HUES64 (cell line): ENCODE measurements at regions not wholly inside any gene's neighbourhood (a gene's known extent, or its start where the extent isn't known, plus 50 kb on each side); places are given as distances from the start of the nearest gene placed in this dataset.

Source experiments
- H3K27ac ChIP-seq: 2 replicates; pipeline ENCODE4 v1.7.0; 2013; ENCODE audit warnings: low read depth, low read length, inconsistent platforms
- H3K27me3 ChIP-seq: 2 replicates; pipeline ENCODE4 v1.6.1; 2013; ENCODE audit warnings: mild to moderate bottlenecking, low read length; ENCODE audit not compliant: insufficient read depth
- H3K36me3 ChIP-seq: 2 replicates; pipeline ENCODE4 v1.6.1; 2013; ENCODE audit warnings: mild to moderate bottlenecking, low read length; ENCODE audit not compliant: insufficient read depth
- H3K4me1 ChIP-seq: 2 replicates; pipeline ENCODE4 v1.6.1; 2013; ENCODE audit warnings: mild to moderate bottlenecking, low read length, moderate library complexity; ENCODE audit not compliant: insufficient read depth
- H3K4me3 ChIP-seq: 2 replicates; pipeline ENCODE4 v1.5.1; 2013; ENCODE audit warnings: mild to moderate bottlenecking, low read length, moderate library complexity
- H3K9ac ChIP-seq: 2 replicates; pipeline ENCODE4 v1.6.1; 2013; ENCODE audit warnings: mild to moderate bottlenecking, low read depth, low read length
- H3K9me3 ChIP-seq: 2 replicates; pipeline ENCODE4 v1.6.1; 2013; ENCODE audit warnings: low read depth, low read length; ENCODE audit not compliant: insufficient read depth
- WGBS: fragments of 150-250, 120-280 bp; methylation state at CpG from one replicate; pipeline ENCODE4 v1.1.7; 2013; ENCODE audit warnings: missing lambda C conversion rate; 5-methylcytosine and 5-hydroxymethylcytosine counted together

- no peak overlapping the region for H3K27ac ChIP-seq
- WGBS = 96% methylated on average over 6 of the region's 6 CpGs
- no peaks in the 10 kb centered on the region for H3K36me3 ChIP-seq
- no peaks in the 10 kb centered on the region for H3K9me3 ChIP-seq
- 0 out of 2 replicates have a peak, but pooled peaks cover 5% of the 10 kb centered on the region for H3K4me1 ChIP-seq
- no peaks in the 10 kb centered on the region for H3K27me3 ChIP-seq
- H3K9ac ChIP-seq = no peak overlapping the region
- no peak overlapping the region for H3K4me3 ChIP-seq
Observed at GRCh38 chr1:185562461-185563359, 171.5 kb upstream of the HMCN1 start.

DNA sequence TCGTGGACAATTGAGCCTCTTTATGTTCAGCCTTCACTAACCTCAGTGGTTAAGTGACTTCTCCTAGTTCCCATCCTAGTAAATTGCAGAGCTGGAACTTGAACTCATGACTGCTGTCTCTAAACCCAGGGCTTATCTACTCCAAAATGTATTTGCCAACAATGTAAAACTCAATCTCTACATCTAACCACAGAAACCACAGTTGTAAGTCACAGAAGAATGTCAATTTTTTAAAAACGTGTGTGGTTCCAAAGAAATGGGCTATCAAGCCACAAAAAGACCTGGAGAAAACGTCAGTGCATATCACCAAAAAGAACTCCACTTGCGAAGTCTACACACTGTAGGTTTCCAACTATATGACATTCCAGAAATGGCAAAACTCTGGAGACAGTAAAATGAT, 172.6 kb upstream of the HMCN1 start:
- no peaks in the 10 kb centered on the region for H3K27me3 ChIP-seq
- H3K9me3 ChIP-seq = no peaks in the 10 kb centered on the region
- H3K36me3 ChIP-seq = no peaks in the 10 kb centered on the region
- no peak overlapping the region for H3K9ac ChIP-seq
- WGBS = 94% methylated on average over 4 of the region's 4 CpGs
- no peak overlapping the region for H3K27ac ChIP-seq
- H3K4me1 ChIP-seq = 0 out of 2 replicates have a peak, but pooled peaks cover 5% of the 10 kb centered on the region
- H3K4me3 ChIP-seq = no peak overlapping the region

DNA sequence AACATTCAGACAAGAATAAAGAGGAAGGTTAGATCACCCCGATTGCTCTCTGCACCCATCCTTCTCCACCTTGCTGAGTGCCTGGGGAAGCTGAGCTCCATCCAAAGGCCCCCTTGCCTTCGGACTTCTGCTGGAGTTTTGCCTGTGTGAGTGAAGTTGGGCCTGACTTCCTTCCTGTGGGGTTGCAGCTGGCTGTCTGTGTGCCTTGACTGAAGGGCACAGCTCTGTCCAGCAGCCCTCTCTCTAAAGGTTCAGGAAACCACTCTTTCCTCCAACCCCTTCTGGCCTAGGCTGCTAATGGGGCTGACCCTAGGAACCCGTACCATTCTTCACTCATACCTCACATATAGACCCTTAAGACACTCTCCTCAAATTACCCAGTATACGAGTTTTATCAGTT, 173.4 kb upstream of the HMCN1 start:
- H3K9me3 ChIP-seq = no peaks in the 10 kb centered on the region
- 92% methylated on average over 4 of the region's 4 CpGs for WGBS
- H3K4me3 ChIP-seq = no peak overlapping the region
- H3K27ac ChIP-seq = no peak overlapping the region
- H3K27me3 ChIP-seq = no peaks in the 10 kb centered on the region
- H3K36me3 ChIP-seq = no peaks in the 10 kb centered on the region
- no peak overlapping the region for H3K9ac ChIP-seq
- 0 out of 2 replicates have a peak, but pooled peaks cover 5% of the 10 kb centered on the region for H3K4me1 ChIP-seq

DNA sequence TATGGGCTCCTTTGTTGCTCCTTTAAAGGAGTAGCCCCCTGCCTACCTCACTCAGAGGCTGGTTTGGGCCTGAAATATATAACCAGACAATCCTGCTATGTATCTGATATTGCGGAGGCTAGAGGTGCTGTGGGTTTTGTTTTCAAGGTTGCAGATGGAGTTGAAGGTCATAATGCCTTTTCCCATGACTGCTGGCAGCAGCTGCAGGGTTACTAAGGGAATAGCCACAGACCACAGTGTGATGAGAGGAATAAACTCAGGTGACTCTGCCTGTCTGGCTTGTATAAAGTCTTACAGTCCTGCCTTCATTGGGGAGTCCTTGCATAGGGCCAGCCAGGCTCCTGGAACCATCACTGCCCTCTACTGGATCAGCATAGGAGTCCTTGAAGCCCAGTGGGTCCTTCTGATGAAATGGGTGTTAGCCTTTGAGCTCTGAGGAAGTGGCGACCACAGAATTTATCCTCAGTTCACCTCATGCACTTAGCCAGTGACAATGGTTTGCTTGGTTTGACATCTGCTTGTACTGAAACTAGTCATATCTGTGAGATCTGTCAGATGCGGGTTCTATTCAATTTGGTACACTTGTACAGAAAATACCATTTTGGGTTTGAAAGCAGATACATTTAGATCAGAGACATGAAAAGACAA, 174.4 kb upstream of the HMCN1 start:
- no peak overlapping the region for H3K27ac ChIP-seq
- H3K4me3 ChIP-seq = no peak overlapping the region
- H3K9me3 ChIP-seq = no peaks in the 10 kb centered on the region
- 88% methylated on average over 3 of the region's 3 CpGs for WGBS
- no peak overlapping the region for H3K9ac ChIP-seq
- H3K36me3 ChIP-seq = no peaks in the 10 kb centered on the region
- no peaks in the 10 kb centered on the region for H3K27me3 ChIP-seq
- H3K4me1 ChIP-seq = 0 out of 2 replicates have a peak, but pooled peaks cover 5% of the 10 kb centered on the region

- Histone ChIP-seq H3K9ac (no peak overlapping the region), H3K9me3 (no peaks in the 10 kb centered on the region), H3K27ac (no peak overlapping the region), H3K4me3 (no peak overlapping the region), H3K4me1 (0 out of 2 replicates have a peak, but pooled peaks cover 5% of the 10 kb centered on the region), H3K36me3 (no peaks in the 10 kb centered on the region), H3K27me3 (no peaks in the 10 kb centered on the region)
- WGBS = 100% methylated on average over 1 of the region's 1 CpG
Observed at GRCh38 chr1:185559151-185559550, 175.0 kb upstream of the HMCN1 start.

- no peak overlapping the region for H3K4me3 ChIP-seq
- no peaks in the 10 kb centered on the region for H3K36me3 ChIP-seq
- no peaks in the 10 kb centered on the region for H3K27me3 ChIP-seq
- H3K27ac ChIP-seq = no peak overlapping the region
- 0 out of 2 replicates have a peak, but pooled peaks cover 5% of the 10 kb centered on the region for H3K4me1 ChIP-seq
- H3K9ac ChIP-seq = no peak overlapping the region
- 0% methylated on average over 1 of the region's 1 CpG for WGBS
- H3K9me3 ChIP-seq = no peaks in the 10 kb centered on the region
Observed at GRCh38 chr1:185556561-185556960, 177.6 kb upstream of the HMCN1 start.

DNA sequence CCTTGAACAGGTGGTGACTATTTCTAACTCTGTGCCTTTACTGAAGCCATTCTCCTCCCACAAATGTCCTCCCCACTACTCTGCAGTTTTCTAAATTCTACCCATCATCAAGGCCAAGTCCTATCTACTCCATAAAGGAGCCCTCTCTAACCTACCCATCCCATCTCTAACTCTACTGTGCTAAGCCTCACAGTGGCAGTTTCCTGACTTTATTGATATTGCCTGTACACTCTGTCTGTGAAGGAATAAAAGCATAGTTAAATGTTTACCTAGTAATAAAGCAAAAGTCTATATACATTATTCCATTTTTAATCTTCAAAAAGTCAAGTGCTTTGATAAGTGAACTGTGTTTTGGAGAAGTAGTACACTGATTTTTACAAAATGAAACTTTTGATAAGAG, 178.4 kb upstream of the HMCN1 start:
- Histone ChIP-seq H3K9ac (no peak overlapping the region), H3K27ac (no peak overlapping the region), H3K27me3 (no peaks in the 10 kb centered on the region), H3K9me3 (no peaks in the 10 kb centered on the region), H3K4me1 (0 out of 2 replicates have a peak, but pooled peaks cover 5% of the 10 kb centered on the region), H3K4me3 (no peak overlapping the region), H3K36me3 (no peaks in the 10 kb centered on the region)

- WGBS = 98% methylated on average over 2 of the region's 2 CpGs
- no peaks in the 10 kb centered on the region for H3K4me1 ChIP-seq
- no peaks in the 10 kb centered on the region for H3K9me3 ChIP-seq
Observed at GRCh38 chr1:185551008-185551407, 183.2 kb upstream of the HMCN1 start.

DNA sequence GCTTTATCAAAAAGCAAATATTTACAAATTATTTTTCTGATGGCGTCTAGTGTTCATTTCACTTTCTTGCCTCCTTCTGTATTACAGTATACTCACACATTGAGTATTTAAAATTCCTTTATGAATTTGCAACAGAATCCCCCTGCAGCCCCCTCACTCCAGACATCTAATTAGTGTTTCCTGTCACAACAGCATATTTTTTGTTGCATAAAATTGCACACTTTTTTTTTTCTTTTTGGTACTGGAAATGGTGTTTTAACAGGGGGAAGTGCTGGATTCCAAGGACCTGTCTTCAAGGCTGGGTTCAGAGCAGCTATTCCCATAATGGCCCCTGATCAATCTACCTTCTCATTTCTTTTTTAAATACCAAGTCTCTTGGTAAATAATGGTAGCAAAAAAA, 184.3 kb upstream of the HMCN1 start:
- Histone ChIP-seq H3K27ac (no peak overlapping the region), H3K36me3 (no peaks in the 10 kb centered on the region)

More at GRCh38 chr1:185551008-185551407, 183.2 kb upstream of the HMCN1 start:
- H3K4me3 ChIP-seq = no peak overlapping the region
- H3K9ac ChIP-seq = no peak overlapping the region
- H3K36me3 ChIP-seq = no peaks in the 10 kb centered on the region
- H3K27me3 ChIP-seq = no peaks in the 10 kb centered on the region
- H3K27ac ChIP-seq = no peak overlapping the region

GRCh38 chr1:185546029-185546428, 188.2 kb upstream of the HMCN1 start:
- H3K9ac ChIP-seq = no peak overlapping the region
- H3K9me3 ChIP-seq = no peaks in the 10 kb centered on the region
- no peaks in the 10 kb centered on the region for H3K27me3 ChIP-seq
- H3K4me1 ChIP-seq = peaks cover 22% of the 10 kb centered on the region
- no peak overlapping the region for H3K27ac ChIP-seq
- H3K36me3 ChIP-seq = no peaks in the 10 kb centered on the region
- H3K4me3 ChIP-seq = no peak overlapping the region
- 94% methylated on average over 4 of the region's 4 CpGs for WGBS

More for the DNA sequence above, 184.3 kb upstream of the HMCN1 start:
- WGBS = 100% methylated on average over 1 of the region's 1 CpG
- Histone ChIP-seq H3K27me3 (no peaks in the 10 kb centered on the region), H3K4me3 (no peak overlapping the region), H3K9me3 (no peaks in the 10 kb centered on the region), H3K4me1 (peaks cover 7% of the 10 kb centered on the region), H3K9ac (no peak overlapping the region)

- no peaks in the 10 kb centered on the region for H3K36me3 ChIP-seq
- H3K9ac ChIP-seq = no peak overlapping the region
- H3K4me1 ChIP-seq = peaks cover 28% of the 10 kb centered on the region
- H3K9me3 ChIP-seq = no peaks in the 10 kb centered on the region
- H3K27me3 ChIP-seq = peaks cover 11% of the 10 kb centered on the region; the same call in 1 of the 2 replicates
- H3K27ac ChIP-seq = no peak overlapping the region
- no peak overlapping the region for H3K4me3 ChIP-seq
- WGBS = 80% methylated on average over 1 of the region's 1 CpG
Observed at GRCh38 chr1:185541871-185542301, 192.3 kb upstream of the HMCN1 start.
